ENCODE measurements at regions not wholly inside any gene's neighbourhood (a gene's known extent, or its start where the extent isn't known, plus 50 kb on each side); places are given as distances from the start of the nearest gene placed in this dataset.

DNA sequence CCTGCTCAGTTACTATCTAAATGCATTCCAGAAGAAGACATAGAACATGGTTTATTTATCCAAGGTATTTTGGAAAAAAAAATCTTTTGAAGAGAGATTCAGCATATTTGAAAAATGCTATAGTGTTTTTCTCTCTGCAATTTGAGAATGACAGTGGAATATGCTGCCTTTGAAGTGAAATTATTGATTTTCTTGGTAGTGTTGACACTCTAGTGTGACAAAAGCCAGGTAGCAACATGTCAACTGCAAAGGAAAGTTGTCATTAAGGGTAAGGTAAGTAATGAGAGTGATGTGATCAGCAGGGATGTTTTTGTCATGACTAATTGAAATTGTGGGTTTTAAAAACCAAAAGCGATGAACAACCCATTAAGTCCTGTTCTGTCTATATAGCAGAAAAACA lies 1387.1 kb upstream of the TMEFF2 start:
- DNase-seq = no peak

DNA sequence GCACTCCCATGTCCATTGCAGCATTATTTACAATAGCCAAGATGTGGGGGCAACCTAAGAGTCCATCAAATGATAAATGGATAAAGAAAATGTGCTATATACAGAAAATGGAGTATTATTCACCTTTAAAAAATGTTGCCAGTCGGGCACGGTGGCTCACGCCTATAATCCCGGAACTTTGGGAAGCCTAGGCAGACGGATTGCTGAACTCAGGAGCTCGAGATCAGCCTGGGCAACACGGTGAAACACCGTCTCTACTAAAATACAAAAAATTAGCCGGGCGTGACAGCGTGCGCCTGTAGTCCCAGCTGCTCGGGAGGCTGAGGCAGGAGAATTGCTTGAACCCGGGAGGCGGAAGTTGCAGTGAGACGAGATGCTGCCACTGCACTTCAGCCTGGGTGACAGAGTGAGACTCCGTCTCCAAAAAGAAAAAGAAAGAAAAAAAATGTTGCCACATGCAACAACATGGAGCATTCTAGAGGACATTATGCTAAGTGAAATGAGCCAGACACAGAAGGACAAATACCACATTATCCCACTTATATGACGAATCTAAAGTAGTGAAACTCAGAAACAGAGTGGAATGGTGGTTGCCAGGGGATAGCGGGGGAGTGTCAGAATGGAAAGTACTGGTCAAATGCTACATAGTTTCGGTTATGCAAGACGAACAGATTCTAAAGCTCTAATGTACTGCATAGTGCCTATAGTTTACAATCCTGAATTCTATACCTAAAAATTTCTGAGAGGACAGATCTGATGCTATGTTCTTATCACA lies 1385.6 kb upstream of the TMEFF2 start:
- no peak for DNase-seq

DNA sequence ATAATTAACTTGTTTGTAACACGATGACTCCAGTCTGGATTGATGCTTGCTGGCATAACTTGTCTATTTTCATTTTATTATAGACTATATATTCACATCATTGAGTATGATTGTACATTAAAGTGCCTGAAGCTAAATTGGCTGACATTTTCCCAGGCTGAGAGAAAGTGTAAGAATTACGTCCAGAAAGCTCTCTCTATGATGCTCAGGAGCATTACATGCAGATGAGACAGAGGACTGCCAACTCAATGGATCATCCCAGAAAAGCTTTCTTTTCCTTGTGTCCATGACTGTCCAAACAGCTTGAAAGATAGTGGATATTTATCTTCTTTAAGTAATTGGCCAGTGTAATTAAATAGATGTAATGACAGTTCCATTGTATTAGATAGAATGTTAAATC lies 1372.2 kb upstream of the TMEFF2 start:
- no peak for DNase-seq

DNA sequence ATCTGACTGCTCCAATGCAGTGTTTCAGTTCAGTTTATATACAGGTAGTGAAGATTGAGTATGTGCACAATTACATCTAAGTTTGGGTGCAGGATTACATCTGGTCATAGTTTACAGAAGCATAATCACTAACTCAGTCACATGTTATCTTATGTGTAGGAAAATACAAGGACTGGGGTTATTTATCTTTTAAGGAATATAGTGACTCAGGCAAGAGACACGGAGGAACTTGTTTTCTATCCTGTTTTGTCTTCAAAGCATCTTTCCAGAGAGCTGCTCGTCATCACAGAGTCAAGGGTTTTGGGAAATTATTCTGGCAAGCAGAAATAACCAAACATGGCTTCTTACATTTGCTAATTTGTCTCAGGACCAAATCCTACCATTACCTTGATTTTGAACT lies 1371.5 kb upstream of the TMEFF2 start:
- no peak for DNase-seq

DNA sequence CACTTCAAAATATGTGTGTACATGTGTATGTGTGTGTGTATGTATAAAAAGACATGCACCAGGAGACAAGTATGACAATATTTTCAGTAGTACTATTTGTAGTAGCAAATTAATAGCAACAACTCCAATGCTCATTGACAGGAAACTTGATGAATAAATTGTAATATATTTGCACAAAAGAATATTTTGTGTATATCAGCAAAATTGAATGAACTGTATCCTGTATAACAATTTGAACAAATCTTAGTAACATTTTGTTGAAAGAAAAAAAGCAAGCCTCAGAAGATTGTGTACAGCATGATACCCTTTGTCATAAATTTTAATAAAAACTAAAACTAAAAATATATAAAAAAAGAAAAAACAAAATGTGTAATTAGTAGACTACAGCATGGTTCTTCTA lies 1367.3 kb upstream of the TMEFF2 start:
- DNase-seq = no peak

DNA sequence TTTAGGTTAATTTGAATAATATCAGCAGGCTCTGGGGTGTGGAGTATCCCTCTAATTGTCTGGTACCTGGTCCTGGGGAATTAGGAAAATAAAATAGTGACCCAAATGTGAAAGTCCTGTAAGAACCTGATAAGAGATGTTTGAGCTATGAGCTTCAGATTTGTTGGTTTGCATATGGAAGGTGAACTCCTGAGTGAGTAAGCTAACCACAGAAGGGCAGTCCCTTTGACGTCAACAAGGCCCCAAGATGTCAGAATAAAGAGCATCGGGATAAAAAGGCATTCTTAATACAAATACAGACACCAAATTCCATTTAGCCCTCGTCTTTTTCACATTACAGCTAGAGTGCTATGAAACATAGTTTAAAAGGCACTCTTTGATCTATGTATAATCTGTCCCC lies 1366.3 kb upstream of the TMEFF2 start:
- no peak for DNase-seq

DNA sequence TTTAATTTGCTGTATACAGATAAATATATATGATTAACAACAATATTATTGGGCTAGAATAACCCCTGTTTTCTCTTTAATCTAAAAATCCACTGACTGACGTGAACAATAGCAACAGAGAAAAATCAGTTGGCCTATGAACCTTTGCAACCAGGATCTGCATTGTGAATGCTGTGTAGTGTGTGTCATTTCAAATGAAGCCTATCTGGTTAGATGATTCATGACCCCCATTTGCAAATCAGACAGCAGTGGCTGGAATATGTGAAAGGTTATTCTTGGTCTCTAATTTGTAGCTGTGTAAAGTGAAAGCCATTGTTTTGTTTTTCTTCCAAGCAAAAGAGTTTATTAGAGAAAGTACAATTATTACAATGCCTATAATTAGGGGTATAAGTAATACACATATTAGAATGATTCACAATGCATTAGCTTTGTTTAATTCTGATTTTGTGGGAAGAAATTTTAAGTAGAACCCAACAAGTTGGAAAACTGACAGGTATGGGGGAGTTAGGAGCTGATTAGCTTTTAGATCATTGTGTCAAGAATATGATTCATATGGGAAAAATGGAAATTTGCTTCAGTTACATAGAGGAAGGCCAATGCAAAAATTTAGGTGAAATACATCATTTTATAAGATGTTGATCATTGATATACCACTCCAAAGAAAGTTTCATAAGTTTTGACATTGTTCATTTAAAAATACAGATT lies 1362.2 kb upstream of the TMEFF2 start:
- DNase-seq = no peak

DNA sequence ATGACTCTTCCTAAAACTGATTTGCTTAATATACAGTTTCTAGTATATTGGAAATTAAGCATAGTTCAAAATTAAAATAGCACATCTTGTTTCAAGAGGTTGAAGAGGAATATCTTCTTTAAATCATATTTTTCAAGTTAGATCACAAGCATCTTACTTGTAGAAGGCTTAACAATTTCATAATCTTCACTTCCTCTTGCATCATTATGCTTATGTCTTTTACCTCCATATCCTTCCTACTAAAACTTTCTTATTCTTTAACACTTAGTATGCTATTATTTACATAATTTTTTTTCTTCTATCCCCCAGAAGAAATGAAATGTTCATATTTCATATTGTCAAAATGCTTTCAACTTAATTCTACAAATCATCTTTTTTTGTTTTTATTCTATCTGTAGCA lies 1354.9 kb upstream of the TMEFF2 start:
- no peak for DNase-seq

DNA sequence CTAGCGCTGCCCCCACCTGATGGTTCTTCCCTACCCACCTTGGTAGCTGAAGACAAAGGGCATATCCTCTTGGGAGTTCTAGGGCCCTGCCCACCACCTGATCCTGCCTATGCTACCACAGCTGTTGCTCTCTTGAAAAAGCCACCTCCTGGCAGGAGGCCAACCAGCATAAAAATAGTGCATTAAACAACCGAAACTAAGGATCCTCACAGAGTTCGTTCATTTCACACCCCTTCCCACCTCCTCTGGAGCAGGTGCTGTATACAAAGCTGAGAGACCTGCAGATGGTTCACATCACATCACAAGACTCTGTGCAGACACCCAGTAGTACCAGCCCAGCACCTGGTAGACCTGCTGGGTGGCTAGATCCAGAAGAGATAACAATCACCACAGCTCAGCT lies 1348.0 kb upstream of the TMEFF2 start:
- DNase-seq = no peak

DNA sequence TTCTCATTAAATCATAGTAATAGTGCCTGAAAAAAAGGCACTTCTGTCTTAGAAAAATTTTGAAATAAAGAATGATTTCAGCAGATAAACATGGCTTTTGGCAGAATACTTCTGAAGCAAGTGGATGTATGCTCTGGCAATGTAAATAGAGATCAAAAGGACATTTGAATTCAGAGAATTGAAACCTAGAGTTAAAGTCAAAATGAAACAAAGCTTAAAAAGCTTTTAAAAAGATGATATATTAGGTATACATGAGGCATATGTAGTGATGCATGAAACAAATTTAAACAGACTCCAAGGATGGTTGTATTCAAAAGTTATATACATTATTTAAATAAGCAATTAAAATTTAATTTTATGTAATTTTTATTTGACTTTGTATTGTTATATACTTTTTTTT lies 1344.5 kb upstream of the TMEFF2 start:
- DNase-seq = no peak

DNA sequence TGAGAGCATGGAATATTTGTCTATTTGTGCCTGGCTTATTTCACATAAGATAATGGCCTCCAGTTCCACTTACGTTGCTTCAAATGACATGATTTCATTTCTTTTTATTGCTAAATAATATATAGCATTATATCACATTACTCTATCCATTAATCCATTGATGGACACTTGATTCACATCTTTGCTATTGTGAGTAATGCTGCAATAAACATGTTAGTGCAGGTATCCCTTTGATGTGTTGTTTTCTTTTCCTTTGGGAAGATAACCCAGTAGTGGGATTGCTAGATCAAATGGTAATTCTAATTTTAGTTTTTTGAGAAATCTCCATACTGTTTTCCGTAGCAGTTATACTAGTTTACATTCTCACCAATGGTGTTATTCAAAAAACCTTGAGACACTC lies 1343.3 kb upstream of the TMEFF2 start:
- no peak for DNase-seq

DNA sequence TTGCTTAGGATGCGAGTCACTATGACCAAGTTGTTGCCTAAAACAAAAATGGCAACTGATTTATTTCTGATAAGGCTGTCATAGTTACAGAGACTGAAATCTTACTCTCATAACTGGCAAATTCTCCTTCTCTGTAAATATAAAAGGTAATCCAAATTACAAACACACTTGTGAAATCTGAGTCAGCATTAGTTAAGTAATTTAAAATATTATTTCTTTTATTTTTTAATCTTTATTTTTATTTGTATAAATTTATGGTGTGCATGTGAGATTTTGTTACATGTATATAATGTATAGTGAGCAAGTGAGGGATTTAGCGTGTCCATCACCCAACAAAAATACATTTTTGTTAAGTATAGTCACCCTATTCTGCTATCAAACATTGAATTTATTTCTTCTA lies 1342.8 kb upstream of the TMEFF2 start:
- no peak for DNase-seq

DNA sequence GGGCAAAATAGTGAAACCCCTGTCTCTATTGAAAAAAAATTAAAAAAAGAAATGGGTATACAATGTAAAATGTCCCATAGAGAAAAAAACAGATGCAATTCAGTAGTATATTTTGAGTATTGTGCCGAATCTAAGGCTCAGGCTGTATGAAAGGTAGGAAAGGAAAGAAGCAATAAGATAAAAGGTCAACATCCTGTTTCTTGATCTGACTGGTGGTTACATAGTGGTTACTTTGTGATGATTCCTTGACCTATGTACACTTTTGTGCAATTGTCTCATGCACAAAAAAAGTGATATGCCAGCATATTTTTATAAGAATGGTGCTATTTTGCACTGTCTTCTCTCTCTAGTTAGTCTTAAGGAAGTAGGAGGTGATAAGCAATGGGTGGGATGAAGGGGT lies 1333.7 kb upstream of the TMEFF2 start:
- no peak for DNase-seq

DNA sequence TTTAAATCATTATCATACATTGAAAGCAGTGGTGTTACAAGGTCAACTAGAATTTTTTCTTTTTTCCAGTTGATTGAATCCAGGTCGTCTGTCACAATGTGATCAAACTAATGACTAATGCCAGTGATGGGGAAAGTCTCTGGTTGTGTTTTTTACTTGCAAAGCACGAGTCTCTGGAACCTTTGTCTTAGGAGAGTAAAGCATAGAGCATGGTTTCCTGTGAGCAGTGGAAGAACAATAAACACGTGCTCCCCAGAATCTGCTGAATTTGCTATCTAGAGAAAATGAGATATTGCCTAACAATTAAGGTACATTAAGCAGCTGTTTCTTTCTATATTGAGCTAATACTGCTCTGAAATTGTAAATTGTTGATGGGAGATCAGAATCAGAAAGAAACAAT lies 1332.4 kb upstream of the TMEFF2 start:
- DNase-seq = no peak

DNA sequence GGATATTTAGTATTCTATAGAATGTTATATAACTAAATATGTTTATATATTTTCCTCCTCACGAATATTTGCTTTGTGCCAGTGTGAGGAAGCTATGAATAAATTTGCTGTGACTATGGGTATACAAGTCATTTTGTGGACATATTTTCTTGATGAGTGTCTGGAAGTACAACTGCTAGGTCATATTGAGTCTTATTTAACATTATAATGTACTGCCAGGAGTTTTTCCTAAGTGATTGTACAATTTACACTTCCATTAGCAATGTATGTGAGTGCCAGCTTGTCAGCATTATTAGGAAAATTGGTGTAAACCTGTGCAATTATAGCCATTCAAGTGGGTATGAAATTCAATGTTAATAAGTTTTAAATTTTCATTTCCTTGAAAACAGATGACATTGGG lies 1328.9 kb upstream of the TMEFF2 start:
- no peak for DNase-seq

DNA sequence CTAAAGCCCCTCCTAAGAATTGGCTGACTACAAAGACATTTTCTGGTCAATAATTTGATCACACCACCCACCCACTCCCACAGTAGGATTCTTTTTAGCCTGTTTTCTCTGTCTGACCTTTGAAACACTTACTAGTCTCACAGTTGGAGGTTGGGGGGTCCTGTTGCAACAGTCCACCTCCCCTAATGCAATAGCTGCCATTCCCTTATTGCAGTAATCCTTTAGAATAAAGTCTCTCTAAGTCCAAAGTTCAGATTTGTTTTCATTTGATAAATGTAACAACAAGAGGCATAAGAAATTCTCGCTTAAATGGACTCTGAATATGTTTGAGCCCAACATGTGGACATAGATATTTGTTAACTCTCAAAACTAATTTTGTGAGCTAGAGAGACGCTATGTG lies 1326.8 kb upstream of the TMEFF2 start:
- no peak for DNase-seq

DNA sequence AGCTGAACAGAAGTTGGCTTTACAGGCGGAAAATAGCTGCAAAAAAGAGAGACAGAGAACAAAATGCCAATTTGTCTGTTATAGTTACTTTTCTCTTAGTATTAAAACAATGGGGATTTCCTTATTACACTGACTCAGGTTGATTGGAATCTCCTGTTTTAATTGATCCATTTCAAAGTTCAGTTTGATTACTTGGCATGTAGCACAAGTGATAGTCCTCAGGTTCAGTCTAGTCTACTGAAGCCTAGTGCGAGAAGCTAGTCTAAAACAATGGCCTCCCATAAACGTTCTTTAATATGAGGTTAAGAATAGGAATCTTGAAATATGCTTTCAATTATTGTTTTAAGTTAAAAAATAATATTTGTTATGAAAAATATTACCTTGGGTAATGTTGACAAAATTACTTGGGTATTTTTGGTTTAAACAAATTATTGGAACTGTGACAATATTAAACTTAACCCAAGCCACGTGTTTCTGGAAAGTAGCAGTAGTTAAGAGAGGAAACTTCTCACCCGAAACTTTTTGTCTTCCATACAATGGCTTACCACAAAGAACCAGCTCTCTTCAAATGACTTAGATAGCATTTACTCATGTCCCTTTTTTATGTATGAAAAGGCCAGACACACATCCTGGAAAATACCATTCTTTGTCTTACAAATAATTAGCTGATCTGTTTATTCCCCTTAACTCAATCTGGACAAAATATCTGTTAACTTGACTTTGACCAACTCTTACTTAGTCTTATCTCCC lies 1326.2 kb upstream of the TMEFF2 start:
- no peak for DNase-seq

DNA sequence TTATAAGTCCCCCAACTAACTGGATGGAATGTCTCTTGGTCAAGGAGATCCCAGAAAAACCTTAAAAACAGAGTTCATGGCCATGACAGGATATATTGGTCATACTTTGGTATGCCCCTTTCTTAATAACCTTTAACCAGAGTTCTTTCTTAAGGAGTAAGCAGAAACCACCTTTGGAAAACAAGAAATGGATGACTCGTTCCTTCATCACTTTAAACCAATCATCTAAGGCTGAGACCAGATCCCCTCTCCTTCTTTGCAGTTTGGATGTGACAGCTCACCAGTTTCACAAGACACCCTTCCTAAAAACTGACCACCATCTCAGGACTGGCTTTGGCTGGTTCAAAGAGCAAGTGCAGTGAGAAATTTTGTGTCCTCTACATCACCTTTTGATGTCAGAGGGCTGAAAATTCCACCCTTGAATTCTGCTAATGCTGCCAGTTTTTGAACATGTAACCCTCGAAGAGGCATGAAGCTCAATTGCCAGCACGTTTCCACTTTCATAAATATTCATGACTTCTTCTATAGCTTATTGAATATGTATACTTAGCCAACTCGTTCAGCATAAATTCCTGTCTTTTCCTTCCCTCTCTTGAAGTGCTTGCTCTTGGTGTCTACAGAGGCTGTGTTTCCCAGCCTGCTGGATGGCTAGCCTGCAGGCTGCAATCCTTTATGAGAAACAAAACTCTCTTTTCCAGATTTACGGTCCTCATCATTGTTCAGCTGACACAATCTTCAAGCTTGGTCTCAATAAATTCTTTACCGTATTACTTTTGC lies 1323.5 kb upstream of the TMEFF2 start:
- DNase-seq = no peak

DNA sequence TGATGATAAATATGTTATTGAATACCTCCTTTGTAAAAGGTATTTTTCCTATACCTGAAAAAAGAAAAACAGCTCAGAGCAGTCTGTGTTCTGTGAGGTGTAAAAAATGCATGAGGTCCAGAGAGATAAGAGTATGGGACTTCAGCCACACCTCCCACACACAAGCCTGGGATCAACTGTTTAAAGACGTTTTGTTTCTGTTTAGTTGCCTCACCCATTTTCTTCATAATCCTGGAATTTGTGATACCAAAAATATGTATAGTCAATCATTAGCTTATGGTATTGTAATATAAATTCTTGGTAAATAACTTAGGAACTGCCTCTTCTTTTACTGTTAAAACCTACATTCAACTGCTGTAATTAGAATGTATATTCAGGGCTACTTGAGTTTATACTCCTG lies 1322.9 kb upstream of the TMEFF2 start:
- DNase-seq = no peak

DNA sequence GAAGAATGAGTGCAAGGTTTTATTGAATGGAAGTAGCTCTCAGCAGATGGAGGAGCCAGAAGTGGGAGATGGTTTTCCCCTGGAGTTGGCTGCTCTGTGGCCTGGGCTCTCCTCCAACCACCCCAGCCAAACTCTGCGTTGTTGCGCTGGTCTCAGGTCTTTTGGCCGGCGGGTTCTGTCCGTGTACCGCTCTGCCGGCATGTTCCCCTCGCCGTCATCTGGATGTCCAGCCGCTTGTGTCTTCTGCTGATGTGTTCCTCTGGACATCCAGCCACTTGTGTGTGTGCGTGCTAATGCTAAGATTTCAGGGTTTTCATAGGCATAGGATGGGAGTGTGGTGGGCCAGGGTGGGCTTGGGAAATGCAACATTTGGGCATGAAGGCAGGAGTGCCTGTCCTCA lies 1311.3 kb upstream of the TMEFF2 start:
- DNase-seq = no peak

DNA sequence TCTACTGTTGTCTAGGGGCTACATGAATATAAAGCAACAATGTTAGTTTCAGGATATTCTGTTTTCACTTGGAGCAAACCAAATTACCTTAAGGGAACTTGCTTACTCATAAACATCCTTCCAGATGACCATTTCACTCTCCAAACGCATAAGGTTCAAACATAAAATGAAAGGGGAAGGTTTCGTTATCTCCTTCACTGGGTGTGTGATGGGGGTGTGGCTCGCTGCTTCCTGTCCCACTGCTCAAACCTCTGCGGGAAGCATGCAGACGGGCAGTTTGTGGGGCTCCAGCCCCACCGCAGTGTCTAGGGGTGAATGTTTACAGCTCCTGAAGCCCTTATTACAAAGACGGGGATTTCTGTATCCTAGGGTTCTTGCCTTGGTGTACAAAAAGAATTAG lies 1310.9 kb upstream of the TMEFF2 start:
- no peak for DNase-seq

DNA sequence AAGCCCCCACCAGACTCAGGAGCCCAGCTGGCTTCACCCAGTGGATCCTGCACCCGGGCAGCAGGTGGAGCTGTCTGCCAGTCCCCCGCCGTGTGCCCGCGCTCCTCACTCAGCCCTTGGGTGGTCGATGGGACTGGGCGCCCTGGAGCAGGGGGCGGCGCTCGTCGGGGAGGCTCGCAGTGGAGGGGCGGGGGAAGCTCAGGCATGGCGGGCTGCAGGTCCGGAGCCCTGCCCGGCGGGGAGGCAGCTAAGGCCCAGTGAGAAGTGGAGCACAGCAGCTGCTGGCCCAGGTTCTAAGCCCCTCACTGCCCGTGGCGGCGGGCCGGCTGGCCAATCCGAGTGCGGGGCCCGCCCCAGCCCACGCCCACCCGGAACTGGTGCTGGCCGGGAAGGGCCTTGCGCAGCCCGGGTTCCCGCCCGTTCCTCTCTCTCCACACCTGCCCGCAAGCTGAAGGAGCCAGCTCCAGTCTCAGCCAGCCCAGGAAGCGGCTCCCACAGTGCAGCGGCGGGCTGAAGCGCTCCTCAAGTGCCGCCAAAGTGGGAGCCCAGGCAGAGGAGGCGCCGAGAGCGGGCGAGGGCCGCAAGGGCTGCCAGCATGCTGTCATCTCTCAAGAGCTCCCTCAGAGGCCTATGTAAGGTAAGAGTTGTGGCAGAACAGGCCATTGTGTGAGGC lies 1307.8 kb upstream of the TMEFF2 start:
- no peak for DNase-seq

DNA sequence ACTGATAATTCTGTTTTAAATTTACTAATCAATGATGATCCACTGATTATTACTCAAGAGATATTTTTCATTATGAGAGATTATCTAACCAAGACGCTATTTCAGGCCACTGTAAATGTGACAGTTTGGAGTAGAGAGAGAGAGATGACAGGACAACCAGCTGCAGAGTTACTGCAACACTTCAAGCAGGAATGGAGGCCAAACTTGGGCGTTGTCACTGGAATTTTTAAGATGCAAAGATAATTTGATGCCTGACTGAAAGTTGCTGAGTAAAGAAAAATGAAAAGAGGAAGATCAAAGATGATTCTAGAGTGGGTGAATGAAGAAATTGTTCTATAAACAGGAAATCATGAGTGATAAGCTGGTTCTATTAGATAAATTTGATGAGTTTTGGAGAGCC lies 1302.1 kb upstream of the TMEFF2 start:
- no peak for DNase-seq
